CD4-positive, alpha-beta T cell treated with Interleukin-10 for 1 hour (primary cell): ENCODE measurements at regions not wholly inside any gene's neighbourhood (a gene's known extent, or its start where the extent isn't known, plus 50 kb on each side); places are given as distances from the start of the nearest gene placed in this dataset.
"Not testable (repeated sequence)": the region's sequence is repeated elsewhere in the genome, so short reads cannot be mapped to it uniquely, and the experiment has no call there.

Experiments
- DNase-seq: peaks from one replicate; pipeline ENCODE4 v3.0.0-alpha.2; 2020

DNA sequence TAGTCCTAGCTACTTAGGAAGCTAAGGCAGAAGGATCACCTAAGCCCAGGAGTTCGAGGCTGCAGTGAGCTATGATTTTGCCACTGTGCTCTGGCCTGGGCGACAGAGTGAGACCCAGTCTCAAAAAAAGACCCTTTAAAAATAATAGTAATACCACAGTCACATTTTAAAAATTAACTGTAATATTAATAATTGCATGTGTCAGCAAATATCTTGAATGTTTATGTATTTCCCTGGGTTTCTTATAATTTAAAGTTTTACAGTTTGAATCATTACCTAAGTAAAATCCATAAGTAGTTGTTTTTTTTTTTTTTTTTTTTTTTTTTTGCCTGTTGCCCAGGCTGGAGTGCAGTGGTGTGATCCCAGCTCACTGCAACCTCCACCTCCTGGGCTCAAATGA, 69.2 kb downstream of the LYZL2 start:
- DNase-seq = no peak

DNA sequence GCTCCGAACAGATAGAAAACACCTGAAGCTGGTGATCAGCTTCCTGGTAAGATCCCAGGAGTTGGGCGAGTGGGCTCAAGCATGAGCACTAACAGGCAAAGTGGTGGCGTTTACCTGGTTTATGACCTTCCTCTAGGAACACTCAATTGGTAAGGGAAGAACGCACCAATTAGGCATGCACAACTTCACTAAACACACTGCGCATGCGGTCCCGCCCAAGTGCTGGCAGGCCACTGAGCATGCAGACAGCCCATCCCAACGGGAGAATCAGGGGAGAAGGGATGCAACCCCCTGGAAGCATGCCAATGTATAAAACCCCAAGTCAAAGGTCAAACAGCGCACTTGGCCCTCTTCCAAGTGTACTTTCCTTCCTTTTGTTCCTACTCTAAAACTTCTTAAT, 70.4 kb downstream of the LYZL2 start:
- no peak for DNase-seq

GRCh38 chr10:30558411-30558810, 71.1 kb downstream of the LYZL2 start:
- no peak for DNase-seq

- DNase-seq = no peak
These were observed 71.7 kb downstream of the LYZL2 start for GRCh38 chr10:30557884-30558283.

- no peak for DNase-seq
These were observed 73.4 kb downstream of the LYZL2 start for GRCh38 chr10:30556189-30556588.

- DNase-seq = no peak
These were observed 74.1 kb downstream of the LYZL2 start for GRCh38 chr10:30555465-30555864.

DNA sequence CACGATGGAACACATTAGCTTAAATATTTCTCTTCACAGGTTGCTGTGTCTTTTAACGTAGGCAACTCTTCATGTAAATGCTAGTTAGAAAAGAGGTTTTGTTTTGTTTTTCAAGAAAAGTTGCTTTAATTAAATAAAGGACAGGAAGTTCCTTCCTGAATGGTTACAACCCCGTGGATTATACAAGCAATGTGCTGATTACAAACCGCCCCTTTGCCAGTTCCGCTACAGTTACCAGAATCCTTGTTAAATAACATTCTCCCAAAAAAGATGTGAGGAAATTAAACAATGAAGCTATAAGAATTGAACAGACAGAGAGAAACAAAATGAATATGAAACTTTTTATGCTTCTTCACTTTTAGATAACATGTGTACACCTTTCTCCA, 75.1 kb downstream of the LYZL2 start:
- DNase-seq = no peak

DNA sequence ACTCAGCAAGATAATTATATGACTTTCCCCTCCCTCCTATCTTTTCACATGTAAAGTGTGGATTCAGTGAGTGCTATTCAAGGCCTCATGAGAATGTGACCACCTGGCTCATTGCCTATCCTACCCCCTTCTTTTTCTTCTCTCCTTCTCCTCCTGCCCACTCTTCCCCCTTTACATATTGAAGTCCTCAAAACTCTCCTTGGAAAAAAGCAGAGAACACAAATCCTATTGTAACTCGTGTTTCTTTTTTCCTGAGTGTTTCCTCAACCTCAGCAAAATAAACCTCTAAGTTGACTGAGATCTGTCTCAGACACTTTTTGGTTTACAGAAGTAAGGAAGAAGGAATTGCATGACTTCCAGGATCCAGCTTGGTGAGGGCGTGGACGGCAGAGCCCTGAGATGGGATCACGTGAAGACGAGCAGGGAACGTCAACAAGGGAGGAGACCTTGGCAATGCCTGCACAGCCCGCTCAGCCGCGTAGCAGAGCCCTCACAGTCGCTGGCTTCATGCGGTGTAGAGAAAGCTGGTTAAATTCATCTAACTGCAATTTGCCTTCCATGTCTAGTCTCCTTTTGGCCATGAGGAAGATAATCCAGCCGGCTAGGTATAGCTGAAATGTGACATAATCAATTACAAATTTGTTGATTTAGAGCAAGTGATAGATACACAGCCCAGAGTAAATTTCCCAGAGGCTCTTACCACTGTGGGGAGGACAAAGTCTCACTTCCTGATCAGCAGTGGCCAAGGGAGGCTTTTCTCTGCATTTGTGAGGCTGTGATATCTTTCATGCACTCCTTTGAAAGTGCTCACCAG, 75.7 kb downstream of the LYZL2 start:
- no peak for DNase-seq

GRCh38 chr10:30553018-30553625, 76.4 kb downstream of the LYZL2 start:
- DNase-seq = no peak

DNA sequence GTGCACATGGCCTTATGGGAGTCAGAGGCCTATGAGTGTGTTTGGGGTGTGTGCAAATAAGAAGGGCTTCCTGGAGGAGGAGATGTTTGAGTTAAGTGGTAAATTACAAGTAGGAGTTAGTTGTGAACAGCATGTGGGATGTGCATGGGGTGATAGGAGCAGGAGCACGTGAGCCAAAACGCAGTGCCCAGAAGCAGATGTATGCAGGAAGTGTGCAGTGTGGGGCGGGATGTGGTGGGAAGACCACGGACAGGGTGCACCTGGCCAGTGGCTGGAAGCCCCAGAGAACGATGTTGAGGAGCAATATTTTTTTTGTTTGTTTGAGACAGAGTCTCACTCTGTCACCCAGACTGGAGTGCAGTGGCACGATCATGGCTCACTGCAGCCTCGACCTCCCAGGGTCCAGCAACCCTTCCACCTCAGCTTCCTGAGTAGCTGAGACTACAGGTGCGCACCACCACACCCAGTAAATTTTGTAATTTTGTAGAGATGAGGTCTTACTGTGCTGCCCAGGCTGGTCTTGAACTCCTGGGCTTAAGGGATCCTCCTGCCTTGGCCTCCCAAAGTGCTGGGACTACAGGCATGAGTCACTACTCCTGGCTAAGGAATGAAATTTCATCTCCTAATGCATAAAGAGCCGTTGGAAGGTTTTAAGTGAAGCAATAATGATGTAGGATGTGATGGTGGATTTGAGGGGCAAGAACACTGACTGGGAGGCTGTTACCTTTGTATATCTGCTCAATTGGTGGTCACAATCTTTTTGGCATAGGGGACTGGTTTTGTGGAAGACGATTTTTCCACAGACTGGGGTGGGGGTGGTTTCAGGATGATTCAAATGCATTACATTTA, 78.4 kb downstream of the LYZL2 start:
- no peak for DNase-seq

DNA sequence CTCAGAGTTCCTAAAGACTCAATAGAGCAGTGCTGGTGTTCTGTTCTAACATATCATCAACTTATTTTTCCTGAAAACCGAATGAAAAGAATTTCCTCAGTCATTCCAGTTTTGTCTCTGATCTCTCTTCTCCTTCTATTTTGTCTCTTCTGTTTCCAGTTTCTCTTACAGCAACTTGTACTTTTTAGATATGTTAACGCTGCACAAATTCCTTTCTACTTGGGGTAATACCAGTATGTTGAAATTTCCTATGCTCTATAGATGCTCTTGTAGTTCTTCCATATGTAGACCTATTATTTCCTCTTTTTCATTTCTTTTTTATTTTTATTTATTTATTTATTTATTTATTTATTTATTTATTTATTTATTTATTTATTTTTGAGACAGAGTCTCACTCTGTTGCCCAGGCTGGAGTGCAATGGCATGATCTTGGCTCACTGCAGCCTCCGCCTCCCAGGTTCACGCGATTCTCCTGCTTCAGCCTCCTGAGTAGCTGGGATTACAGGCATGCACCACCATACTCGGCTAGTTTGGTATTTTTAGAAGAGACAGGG, 80.3 kb downstream of the LYZL2 start:
- not testable (repeated sequence) for DNase-seq

DNA sequence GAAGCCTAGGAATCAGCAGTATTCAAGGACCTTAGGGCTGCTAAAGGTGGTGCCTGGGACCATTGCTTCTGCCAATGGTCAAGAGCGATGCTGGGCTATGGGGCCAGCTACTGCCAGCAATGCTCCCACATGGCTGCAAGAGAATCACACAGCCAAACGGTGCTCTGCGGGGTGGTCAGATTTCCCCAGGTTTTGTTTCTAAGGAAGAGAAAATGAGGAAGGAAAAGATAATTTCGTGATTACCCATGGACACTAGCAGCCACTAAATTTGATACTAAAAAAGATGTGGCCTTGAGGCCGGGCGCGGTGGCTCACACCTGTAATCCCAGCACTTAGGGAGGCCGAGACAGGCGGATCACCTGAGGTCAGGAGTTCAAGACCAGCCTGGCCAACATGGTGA, 83.0 kb downstream of the LYZL2 start:
- no peak for DNase-seq

DNA sequence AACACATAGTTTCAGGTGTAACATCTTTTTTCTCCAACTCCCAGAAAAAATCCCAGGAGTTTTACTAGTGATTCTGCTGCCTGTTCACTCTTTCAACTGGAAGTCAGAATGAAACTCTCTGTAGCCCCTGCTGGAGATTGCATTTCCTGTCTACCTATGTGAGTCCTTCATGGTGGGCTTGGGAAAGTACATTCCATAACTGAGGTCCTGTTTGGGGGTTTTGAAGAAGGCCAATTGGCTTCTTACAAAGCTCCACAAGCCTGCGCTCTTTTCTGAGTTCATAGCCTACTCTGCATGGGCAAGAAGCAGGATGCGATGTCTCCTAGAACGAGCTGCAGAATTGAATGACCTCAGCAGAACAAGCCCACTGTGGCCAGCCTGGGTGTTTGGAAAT, 86.7 kb downstream of the LYZL2 start:
- DNase-seq = no peak

DNA sequence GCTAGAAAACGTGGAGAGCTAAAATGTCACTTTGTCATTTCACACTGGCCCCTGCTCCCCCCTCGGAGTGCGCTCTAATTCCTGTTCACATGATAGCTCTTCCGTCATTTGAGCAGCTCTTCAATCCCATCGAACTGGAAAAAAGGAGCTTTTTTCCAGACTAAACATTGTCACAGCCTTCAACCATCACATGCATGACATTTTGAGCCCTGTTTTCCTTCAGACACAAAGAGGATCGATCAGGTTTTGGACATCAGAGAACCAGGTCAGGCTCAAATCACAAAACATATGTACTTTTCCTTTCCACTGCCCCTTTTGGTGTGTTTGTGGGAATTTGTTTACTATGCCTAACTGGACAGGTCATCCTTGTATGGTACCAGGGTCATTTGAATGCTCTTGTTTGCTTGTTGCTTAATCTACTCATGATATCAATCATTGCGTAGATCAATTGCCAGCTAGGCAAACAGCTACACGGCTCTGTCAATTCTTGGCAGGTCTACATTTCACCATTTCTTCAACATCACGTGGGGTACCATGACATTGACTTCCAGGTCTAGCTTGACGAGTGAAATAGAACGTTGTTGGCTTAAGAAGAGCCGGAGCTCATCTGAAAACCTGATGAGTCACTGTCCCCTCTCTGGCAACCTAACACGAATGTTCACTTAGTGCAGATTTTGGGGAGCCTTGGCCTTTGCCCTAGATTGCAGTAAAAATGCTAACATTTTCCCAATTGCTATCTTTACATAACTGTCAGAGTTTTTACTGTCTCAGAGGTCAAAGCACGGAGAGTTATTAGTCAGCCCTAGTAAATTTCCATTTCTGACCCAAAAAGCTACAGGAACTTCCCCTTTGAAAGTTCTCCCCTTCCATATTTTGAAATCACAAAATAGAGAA, 87.3 kb downstream of the LYZL2 start:
- DNase-seq = no peak

DNA sequence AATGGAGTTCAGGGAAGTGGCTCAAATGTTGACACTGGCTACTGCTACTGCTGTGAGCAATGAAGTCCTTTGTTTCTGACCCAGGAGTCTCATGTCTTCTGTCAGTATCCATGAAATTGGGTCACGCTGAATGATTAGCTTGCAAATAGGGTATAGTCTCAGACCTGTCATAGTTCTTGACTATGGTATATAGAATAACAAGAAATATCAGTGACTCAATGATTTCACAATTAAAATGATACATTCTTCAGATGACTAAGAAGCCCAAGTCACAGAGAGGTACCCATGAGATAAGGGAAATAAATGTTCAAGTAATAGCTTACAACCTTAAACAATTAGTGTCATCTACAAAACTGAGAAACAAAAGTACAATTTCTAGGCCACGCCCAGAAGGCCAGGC, 89.3 kb downstream of the LYZL2 start:
- DNase-seq = no peak

GRCh38 chr10:30538086-30538485, 91.5 kb downstream of the LYZL2 start:
- no peak for DNase-seq

DNA sequence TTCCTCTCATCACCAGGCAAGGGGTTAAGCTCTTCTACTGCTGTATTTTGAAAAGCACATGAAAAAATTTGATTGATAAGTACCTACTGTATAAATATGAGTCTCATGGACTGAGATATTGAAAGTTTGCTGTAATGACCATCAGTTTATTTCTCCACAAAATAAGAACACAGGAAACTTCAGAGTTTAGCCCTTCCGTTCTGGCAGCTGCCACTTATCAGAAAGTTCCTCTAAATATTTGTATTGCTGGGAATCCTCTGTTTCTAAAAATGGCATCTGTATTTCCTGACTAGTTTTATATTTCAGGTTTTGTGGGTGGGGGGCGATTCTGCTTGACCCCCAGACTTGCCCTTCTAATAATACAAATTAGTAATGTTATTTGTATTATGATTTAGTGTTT, 92.0 kb downstream of the LYZL2 start:
- no peak for DNase-seq

DNA sequence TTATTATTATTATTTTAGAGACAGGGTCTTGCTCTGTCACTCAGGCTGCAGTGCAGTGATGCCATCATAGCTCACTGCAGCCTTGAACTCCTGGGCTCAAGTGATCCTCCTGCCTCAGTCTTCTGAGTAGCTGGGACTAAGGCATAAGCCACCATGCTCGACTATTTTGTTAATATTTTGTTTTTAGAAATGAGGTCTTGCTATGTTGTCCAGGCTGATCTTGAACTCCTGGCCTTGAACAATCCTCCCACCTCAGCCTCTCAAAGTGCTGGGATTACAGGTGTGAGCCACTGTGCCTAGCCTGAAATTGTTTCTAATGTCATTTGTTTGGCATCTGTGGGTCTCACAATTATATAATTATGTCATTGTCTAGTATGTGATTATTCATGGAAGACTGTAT, 92.4 kb downstream of the LYZL2 start:
- DNase-seq = not testable (repeated sequence)

GRCh38 chr10:30536578-30536977, 93.0 kb downstream of the LYZL2 start:
- DNase-seq = no peak

DNA sequence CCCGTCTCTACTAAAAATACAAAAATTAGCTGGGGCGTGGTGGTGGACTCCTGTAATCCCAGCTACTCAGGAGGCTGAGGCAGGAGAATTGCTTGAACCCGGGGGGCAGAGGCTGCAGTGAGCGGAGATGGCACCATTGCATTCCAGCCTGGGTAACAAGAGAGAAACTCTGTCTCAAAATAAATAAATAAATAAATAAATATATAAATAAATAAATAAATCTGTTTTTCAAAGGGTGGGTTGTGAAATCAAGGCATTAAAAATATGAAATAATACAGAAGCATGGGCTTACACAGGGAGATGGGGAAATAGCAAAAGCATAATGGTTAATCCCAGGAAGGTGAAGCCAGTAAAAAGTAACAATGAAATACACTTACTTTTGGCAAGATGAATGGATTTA, 93.9 kb downstream of the LYZL2 start:
- no peak for DNase-seq

- DNase-seq = peak; percentile 85
These were observed 94.9 kb downstream of the LYZL2 start for GRCh38 chr10:30534465-30535144.
